Parathyroid adenoma (tissue), 2 donors: ENCODE measurements at regions not wholly inside any gene's neighbourhood (a gene's known extent, or its start where the extent isn't known, plus 50 kb on each side); places are given as distances from the start of the nearest gene placed in this dataset.

Experiments
- H2AFZ ChIP-seq: fragments of 300-600 bp; sonication (generic); one replicate; pipeline ENCODE4 v1.7.0; 2017; ENCODE audit warnings: antibody characterized with exemption, mild to moderate bottlenecking
- H3K27ac ChIP-seq: fragments of 300-600 bp; sonication (generic); one replicate; pipeline ENCODE4 v1.7.0; 2017
- H3K27me3 ChIP-seq: fragments of 300-600 bp; sonication (generic); one replicate; pipeline ENCODE4 v1.7.0; 2017; ENCODE audit warnings: low read length; ENCODE audit not compliant: control insufficient read depth, insufficient read depth
- H3K36me3 ChIP-seq: fragments of 300-600 bp; sonication (generic); one replicate; pipeline ENCODE4 v1.7.0; 2017; ENCODE audit warnings: low read length; ENCODE audit not compliant: control insufficient read depth, insufficient read depth
- H3K4me1 ChIP-seq: fragments of 300-600 bp; sonication (generic); one replicate; pipeline ENCODE4 v1.7.0; 2017; ENCODE audit warnings: control low read depth
- H3K4me2 ChIP-seq: fragments of 300-600 bp; sonication (generic); one replicate; pipeline ENCODE4 v1.7.0; 2017; ENCODE audit warnings: low read length
- H3K4me3 ChIP-seq: fragments of 300-600 bp; sonication (generic); one replicate; pipeline ENCODE4 v1.7.0; 2017; ENCODE audit warnings: low read depth, low read length
- H3K79me2 ChIP-seq: fragments of 300-600 bp; sonication (generic); one replicate; pipeline ENCODE4 v1.7.0; 2017; ENCODE audit warnings: control low read depth
- H3K9ac ChIP-seq: fragments of 300-600 bp; sonication (generic); one replicate; pipeline ENCODE4 v1.7.0; 2017; ENCODE audit warnings: mild to moderate bottlenecking
- H3K9me3 ChIP-seq: fragments of 300-600 bp; sonication (generic); one replicate; pipeline ENCODE4 v1.7.0; 2017; ENCODE audit warnings: low read length; ENCODE audit not compliant: control insufficient read depth
- TF ChIP-seq, protein P1 (sequence below): fragments of 300-600 bp; sonication (generic); IDR thresholded peaks from one replicate; pipeline ENCODE4 v1.7.0; 2017; ENCODE audit warnings: antibody characterized with exemption, mild to moderate bottlenecking
- donor health status: primary hyperparathyroidism.

DNA sequence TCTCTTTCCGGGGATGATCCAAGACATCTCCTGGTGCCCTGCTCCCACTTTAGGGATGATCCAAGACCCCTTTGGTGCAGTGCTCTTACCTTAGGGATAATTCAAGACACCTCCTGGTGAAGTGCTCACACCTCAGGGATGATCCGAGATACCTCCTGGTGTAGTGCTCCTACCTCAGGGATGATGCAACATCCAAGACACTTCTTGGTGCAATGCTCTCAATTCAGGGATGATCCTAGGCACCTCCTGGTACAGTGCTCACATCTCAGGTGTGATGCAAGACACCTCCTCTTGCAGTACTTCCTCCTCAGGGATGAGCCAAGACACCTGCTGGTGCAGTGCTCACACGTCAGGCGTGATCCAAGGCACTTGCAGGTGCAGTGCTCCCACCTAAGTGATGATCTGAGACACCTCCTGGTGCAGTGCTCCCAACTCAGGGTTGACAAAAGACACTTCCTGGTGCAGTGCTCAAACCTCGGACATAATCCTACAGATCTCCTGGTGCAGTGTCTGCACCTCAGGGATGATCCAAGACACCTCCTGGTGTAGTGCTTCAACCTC is 122.3 kb downstream of the ASB1 start:
- H3K4me1 ChIP-seq = no peaks in the 10 kb centered on the region
- H3K27me3 ChIP-seq = no peaks in the 10 kb centered on the region
- no peak overlapping the region for H3K9ac ChIP-seq
- no peaks in the 10 kb centered on the region for H3K79me2 ChIP-seq
- no peak overlapping the region for H3K27ac ChIP-seq
- TF ChIP-seq, protein P1, sequence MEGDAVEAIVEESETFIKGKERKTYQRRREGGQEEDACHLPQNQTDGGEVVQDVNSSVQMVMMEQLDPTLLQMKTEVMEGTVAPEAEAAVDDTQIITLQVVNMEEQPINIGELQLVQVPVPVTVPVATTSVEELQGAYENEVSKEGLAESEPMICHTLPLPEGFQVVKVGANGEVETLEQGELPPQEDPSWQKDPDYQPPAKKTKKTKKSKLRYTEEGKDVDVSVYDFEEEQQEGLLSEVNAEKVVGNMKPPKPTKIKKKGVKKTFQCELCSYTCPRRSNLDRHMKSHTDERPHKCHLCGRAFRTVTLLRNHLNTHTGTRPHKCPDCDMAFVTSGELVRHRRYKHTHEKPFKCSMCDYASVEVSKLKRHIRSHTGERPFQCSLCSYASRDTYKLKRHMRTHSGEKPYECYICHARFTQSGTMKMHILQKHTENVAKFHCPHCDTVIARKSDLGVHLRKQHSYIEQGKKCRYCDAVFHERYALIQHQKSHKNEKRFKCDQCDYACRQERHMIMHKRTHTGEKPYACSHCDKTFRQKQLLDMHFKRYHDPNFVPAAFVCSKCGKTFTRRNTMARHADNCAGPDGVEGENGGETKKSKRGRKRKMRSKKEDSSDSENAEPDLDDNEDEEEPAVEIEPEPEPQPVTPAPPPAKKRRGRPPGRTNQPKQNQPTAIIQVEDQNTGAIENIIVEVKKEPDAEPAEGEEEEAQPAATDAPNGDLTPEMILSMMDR = no peak
- H3K36me3 ChIP-seq = no peaks in the 10 kb centered on the region
- no peak overlapping the region for H3K4me2 ChIP-seq
- no peak overlapping the region for H3K4me3 ChIP-seq
- H2AFZ ChIP-seq = no peak overlapping the region
- no peaks in the 10 kb centered on the region for H3K9me3 ChIP-seq

- H3K36me3 ChIP-seq = no peaks in the 10 kb centered on the region
- H3K4me3 ChIP-seq = no peak overlapping the region
- TF ChIP-seq, protein P1 = no peak
- H3K27me3 ChIP-seq = no peaks in the 10 kb centered on the region
- H3K79me2 ChIP-seq = no peaks in the 10 kb centered on the region
- no peak overlapping the region for H3K4me2 ChIP-seq
- no peaks in the 10 kb centered on the region for H3K9me3 ChIP-seq
- no peak overlapping the region for H3K27ac ChIP-seq
- H3K9ac ChIP-seq = no peak overlapping the region
- H2AFZ ChIP-seq = no peak overlapping the region
- H3K4me1 ChIP-seq = no peaks in the 10 kb centered on the region
These were observed 123.1 kb downstream of the ASB1 start for GRCh38 chr2:238549866-238550265.

- H3K27ac ChIP-seq = no peak overlapping the region
- H3K9ac ChIP-seq = no peak overlapping the region
- no peaks in the 10 kb centered on the region for H3K79me2 ChIP-seq
- no peaks in the 10 kb centered on the region for H3K4me1 ChIP-seq
- H2AFZ ChIP-seq = no peak overlapping the region
- no peak overlapping the region for H3K4me2 ChIP-seq
- TF ChIP-seq, protein P1 = no peak
- no peaks in the 10 kb centered on the region for H3K9me3 ChIP-seq
- no peaks in the 10 kb centered on the region for H3K27me3 ChIP-seq
- no peaks in the 10 kb centered on the region for H3K36me3 ChIP-seq
- H3K4me3 ChIP-seq = no peak overlapping the region
These were observed 124.4 kb downstream of the ASB1 start for GRCh38 chr2:238551091-238551490.

GRCh38 chr2:238552226-238552625 is 125.5 kb downstream of the ASB1 start:
- no peaks in the 10 kb centered on the region for H3K27me3 ChIP-seq
- H3K27ac ChIP-seq = no peak overlapping the region
- TF ChIP-seq, protein P1 = no peak
- no peaks in the 10 kb centered on the region for H3K36me3 ChIP-seq
- H3K9ac ChIP-seq = no peak overlapping the region
- H3K4me2 ChIP-seq = no peak overlapping the region
- H3K4me3 ChIP-seq = no peak overlapping the region
- no peaks in the 10 kb centered on the region for H3K9me3 ChIP-seq
- H3K4me1 ChIP-seq = no peaks in the 10 kb centered on the region
- no peaks in the 10 kb centered on the region for H3K79me2 ChIP-seq
- H2AFZ ChIP-seq = no peak overlapping the region

GRCh38 chr2:238553159-238553558 is 126.4 kb downstream of the ASB1 start:
- H3K9ac ChIP-seq = no peak overlapping the region
- no peaks in the 10 kb centered on the region for H3K27me3 ChIP-seq
- H3K27ac ChIP-seq = no peak overlapping the region
- TF ChIP-seq, protein P1 = no peak
- H2AFZ ChIP-seq = no peak overlapping the region
- H3K4me3 ChIP-seq = no peak overlapping the region
- no peaks in the 10 kb centered on the region for H3K4me1 ChIP-seq
- H3K4me2 ChIP-seq = no peak overlapping the region
- H3K9me3 ChIP-seq = no peaks in the 10 kb centered on the region
- no peaks in the 10 kb centered on the region for H3K79me2 ChIP-seq
- H3K36me3 ChIP-seq = no peaks in the 10 kb centered on the region
